DOHH2 (cell line): ENCODE measurements at regions not wholly inside any gene's neighbourhood (a gene's known extent, or its start where the extent isn't known, plus 50 kb on each side); places are given as distances from the start of the nearest gene placed in this dataset.

Experiments
- EZH2phosphoT487 ChIP-seq: fragments of 200-600 bp; sonication (generic); IDR thresholded peaks from 2 replicates; pipeline ENCODE4 v1.6.1; 2017; ENCODE audit warnings: borderline replicate concordance, mild to moderate bottlenecking, antibody characterized with exemption, low read length, moderate library complexity, mixed read lengths
- TF ChIP-seq, protein P1 (sequence below): fragments of 200-600 bp; sonication (generic); IDR thresholded peaks from one replicate; pipeline ENCODE4 v1.5.1; 2014; ENCODE audit warnings: antibody characterized with exemption, mild to moderate bottlenecking, low read depth, low read length; ENCODE audit not compliant: poor library complexity, severe bottlenecking

DNA sequence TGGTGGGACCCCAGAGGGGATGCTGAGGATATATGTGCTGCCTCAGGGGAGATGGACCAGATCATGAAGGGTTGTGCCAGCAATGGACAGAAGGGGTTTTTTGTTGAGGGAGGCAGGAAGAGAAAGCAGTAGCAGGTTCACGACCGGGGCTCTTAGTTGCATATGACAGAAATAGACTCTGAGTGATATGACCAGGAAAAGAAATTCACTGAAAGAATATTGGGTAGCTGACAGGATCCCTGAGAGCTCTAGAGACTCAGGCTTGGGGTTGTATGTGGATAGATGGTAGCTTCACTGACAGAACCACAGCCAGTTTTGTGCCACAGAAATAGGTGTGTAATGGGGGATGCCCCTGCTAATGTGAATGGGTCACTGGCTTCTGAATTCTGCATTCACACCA, 241.6 kb downstream of the ZNF621 start:
- TF ChIP-seq, protein P1, sequence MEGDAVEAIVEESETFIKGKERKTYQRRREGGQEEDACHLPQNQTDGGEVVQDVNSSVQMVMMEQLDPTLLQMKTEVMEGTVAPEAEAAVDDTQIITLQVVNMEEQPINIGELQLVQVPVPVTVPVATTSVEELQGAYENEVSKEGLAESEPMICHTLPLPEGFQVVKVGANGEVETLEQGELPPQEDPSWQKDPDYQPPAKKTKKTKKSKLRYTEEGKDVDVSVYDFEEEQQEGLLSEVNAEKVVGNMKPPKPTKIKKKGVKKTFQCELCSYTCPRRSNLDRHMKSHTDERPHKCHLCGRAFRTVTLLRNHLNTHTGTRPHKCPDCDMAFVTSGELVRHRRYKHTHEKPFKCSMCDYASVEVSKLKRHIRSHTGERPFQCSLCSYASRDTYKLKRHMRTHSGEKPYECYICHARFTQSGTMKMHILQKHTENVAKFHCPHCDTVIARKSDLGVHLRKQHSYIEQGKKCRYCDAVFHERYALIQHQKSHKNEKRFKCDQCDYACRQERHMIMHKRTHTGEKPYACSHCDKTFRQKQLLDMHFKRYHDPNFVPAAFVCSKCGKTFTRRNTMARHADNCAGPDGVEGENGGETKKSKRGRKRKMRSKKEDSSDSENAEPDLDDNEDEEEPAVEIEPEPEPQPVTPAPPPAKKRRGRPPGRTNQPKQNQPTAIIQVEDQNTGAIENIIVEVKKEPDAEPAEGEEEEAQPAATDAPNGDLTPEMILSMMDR: no peak
- no peak for TF ChIP-seq EZH2phosphoT487
